ENCODE measurements at regions not wholly inside any gene's neighbourhood (a gene's known extent, or its start where the extent isn't known, plus 50 kb on each side); places are given as distances from the start of the nearest gene placed in this dataset.

DNA sequence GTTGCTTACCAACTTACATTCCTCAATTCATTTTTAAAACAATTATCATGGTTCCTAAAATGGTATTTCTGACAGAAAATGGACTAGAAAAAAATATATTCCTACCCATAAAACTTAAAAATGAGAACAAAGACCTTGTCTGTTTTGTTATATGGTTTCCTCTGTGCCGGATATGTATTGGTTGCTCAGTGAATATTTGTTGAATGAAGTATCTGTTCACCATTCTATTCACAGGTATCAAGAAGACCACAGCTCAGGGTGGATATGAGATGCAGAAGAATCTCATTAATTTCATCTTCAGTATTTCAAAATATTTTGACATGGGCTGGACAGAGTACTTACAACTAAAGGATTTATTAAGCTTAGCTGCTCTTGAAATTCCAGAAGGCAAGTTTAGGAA, 58.1 kb downstream of the TUSC7 start:
- DNase-seq: no peak

DNA sequence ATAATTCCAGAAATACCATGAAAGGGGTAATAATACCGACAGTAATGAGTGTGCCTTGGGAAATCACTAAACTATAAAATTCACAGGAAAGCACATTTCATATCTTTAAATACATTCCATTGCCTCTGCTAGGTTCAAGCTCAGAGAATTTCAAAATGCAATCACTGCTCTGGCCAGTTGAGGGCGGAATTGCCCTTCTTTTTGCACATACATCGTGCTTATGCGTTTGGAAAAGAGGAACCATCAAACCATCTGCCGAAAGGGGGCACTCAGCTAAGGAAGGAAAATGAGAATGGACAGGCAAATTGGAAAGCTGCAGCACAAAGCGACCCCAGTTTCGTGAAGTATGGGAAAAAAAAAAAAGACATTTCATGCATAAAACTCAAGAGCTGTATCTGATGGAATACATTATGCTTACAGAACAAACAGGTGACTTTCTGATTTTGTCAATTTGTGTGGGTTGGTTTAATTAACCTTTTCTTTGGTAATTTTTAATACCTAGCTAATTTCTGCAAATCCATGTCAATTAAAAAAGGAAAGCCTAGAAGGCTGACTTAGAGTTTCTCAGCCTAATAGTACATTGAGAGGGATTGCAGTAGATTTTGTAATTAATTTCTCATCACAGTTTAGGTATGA, 61.4 kb downstream of the TUSC7 start:
- DNase-seq: peak; percentile 38

- DNase-seq: no peak
Measured at GRCh38 chr3:116776880-116777785, 67.6 kb downstream of the TUSC7 start.

- no peak for DNase-seq
Measured at GRCh38 chr3:116785226-116785625, 75.6 kb downstream of the TUSC7 start.

- no peak for DNase-seq
Measured at GRCh38 chr3:116802651-116803050, 93.1 kb downstream of the TUSC7 start.

- DNase-seq: no peak
Measured at GRCh38 chr3:116806351-116806750, 96.8 kb downstream of the TUSC7 start.

GRCh38 chr3:116808725-116809124, 99.1 kb downstream of the TUSC7 start:
- no peak for DNase-seq

DNA sequence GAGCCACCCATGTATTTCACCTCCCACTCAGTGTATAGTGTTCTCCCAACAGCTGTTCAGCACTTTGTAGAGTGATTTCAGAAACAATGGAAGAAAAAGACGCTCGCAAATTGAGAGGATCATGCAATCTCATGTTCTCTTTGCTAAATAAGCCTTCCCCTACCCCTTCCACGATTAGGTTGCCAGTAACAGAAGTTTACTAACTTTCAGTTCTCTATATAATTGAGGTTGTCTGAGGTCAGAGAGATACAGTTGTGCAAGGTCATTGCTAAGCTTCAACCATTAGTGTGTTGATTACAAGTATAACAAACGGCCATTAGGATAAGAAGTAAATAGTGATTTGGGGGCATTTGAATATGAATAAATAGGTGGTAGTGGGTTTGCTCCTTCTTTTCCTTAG, 99.6 kb downstream of the TUSC7 start:
- DNase-seq: no peak

DNA sequence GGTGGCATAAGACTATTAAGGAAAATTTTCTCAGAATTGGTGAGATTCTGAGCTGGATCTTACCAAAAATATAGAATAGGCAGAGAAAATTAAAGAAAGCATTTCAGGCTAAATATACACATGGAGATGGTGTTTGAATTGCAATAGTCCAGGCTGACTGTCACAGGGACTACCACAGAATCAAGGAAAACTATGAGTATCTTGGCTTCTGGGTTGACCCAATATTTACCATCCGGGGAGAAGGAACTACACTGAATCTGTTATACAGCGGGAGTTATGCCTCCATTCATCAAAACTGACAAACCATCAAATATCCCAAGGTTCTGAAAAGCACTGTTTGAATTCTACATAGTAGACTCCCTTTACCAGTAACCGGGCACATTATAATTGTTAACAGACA, 102.2 kb downstream of the TUSC7 start:
- DNase-seq: no peak

DNA sequence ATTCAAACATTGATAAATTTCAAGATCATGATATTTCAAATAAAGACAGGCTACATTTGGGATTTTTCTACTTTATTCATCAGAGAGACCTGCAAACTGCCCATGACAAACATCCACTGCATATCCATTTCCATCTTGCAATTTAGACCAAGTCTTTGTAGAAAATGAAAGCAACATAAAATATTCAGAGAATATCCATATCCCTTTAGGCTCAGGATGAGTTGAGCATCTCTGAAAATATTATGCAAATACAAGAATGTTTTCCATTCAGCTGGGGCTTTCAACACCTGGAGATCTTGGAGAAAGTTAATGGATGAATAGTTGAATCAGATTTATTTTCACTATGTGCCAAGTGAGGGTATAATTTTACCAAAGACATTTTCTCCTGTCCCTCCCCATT, 103.4 kb downstream of the TUSC7 start:
- peak; percentile 57 for DNase-seq

- no peak for DNase-seq
Measured at GRCh38 chr3:116815321-116815720, 105.7 kb downstream of the TUSC7 start.

- DNase-seq: no peak
Measured at GRCh38 chr3:116815831-116816588, 106.4 kb downstream of the TUSC7 start.

GRCh38 chr3:116821371-116821770, 111.8 kb downstream of the TUSC7 start:
- DNase-seq: no peak

DNA sequence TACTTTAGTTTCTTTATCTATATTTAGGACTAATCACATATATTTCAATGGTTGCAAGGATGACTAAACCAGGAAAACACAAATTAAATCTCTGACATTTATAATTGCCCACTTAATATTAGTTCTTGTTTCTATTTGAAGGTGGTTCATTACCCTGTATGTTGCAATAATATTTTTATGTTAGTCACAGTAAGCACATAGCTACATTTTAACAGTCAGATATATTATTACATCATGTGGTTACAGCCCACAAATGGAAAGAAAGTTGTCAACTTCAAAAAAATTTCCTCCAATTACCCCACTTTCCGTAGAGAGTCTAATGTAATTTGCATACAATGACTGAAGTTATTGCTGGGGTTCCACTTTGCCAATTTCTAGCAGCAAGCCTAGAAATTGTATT, 114.6 kb downstream of the TUSC7 start:
- no peak for DNase-seq

GRCh38 chr3:116833202-116833601, 123.6 kb downstream of the TUSC7 start:
- no peak for DNase-seq

- no peak for DNase-seq
Measured at GRCh38 chr3:116834816-116835215, 125.2 kb downstream of the TUSC7 start.

DNA sequence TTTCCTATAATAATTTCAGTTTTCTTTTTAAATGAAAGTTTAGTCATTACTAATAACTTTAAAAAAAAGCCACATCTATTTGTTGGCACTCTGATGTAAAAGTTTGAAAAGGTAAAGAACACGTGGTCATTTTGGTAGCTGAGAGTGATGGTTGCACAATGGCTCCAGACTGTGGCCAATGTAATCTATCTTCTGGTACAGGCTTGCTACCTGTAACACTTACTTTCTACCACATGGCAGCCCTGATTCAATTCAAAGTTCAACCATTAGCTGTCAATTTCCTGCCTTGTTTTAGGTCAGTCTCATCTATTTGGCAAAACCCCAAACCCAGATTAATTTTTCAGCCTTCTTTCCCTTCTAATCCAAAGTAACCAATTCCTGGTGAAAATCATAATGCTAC, 126.1 kb downstream of the TUSC7 start:
- DNase-seq: no peak

GRCh38 chr3:116836286-116836685, 126.7 kb downstream of the TUSC7 start:
- no peak for DNase-seq

GRCh38 chr3:116837483-116837882, 127.9 kb downstream of the TUSC7 start:
- no peak for DNase-seq

- no peak for DNase-seq
Measured at GRCh38 chr3:116841003-116841735, 131.6 kb downstream of the TUSC7 start.

GRCh38 chr3:116842254-116842957, 132.8 kb downstream of the TUSC7 start:
- no peak for DNase-seq

DNA sequence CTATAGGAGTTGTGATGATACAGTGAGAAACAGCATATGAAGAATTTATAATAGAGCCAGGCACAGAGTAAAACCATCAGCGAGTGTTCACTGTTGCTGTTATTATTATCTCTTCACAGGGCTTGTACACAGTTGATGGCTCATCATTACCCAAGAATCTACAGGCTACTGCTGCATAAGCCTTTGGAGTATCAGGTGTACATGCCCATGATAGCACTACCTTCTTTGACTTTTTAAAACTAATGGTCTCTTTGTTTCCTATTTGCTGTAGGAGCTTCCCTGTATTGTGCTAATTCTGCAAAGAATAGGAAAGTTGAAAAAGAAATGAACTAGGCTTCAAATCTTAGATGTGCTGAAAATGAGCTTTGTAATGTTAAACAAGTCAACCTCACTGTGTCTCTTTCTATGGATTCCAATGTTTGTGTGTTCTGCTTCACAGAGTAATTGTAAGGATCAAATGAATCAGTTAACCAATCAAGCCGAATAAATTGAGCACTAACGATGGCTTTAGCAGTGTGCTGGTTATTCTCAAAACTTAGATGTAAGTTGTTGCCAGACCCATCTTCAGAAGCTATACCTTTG, 138.8 kb downstream of the TUSC7 start:
- DNase-seq: no peak

Measured in NCI-H526 treated with DMSO at 0.1 percent for 48 hours (cell line).